ENCODE measurements at regions not wholly inside any gene's neighbourhood (a gene's known extent, or its start where the extent isn't known, plus 50 kb on each side); places are given as distances from the start of the nearest gene placed in this dataset.

GRCh38 chr1:118338936-118339335 lies 153.9 kb upstream of the SPAG17 start:
- ATAC-seq (ENCODE audit: insufficient read depth, low read depth) (no peak), DNase-seq (no peak)
- Histone ChIP-seq H3K4me1 (ENCODE audit: insufficient read depth, low read length) (no peaks in the 10 kb centered on the region), H3K36me3 (ENCODE audit: insufficient read depth, low read length) (no peaks in the 10 kb centered on the region), H3K79me2 (ENCODE audit: insufficient read depth, low read length) (no peaks in the 10 kb centered on the region), H4K20me1 (ENCODE audit: insufficient read depth, low read length) (no peaks in the 10 kb centered on the region), H3K9me3 (ENCODE audit: insufficient read depth, low read length, severe bottlenecking) (no peaks in the 10 kb centered on the region), H3K4me3 (ENCODE audit: low read depth in 1 of 2, low read length in 2 of 2) (no peak overlapping the region), H3K9ac (ENCODE audit: low read depth, low read length) (no peak overlapping the region), H3K27ac (ENCODE audit: low read length) (no peak overlapping the region), H3K27me3 (ENCODE audit: insufficient read depth, low read length, poor library complexity) (no peaks in the 10 kb centered on the region), H3K4me2 (ENCODE audit: insufficient read depth, low read length) (no peak overlapping the region), H2AFZ (ENCODE audit: low read depth, low read length) (no peak overlapping the region)
- TF ChIP-seq CTCF (IDR thresholded peaks at IDR 0.05; ENCODE audit: borderline replicate concordance, extremely low read depth, low read length, poor library complexity, severe bottlenecking) (no peak), EZH2 (IDR thresholded peaks at IDR 0.05; ENCODE audit: borderline replicate concordance, low read depth, low read length, severe bottlenecking) (no peak)

- H3K4me1 ChIP-seq (ENCODE audit: insufficient read depth, low read length) = no peaks in the 10 kb centered on the region
- DNase-seq (no peak), ATAC-seq (ENCODE audit: insufficient read depth, low read depth) (no peak)
- H3K27me3 ChIP-seq (ENCODE audit: insufficient read depth, low read length, poor library complexity) = no peaks in the 10 kb centered on the region
- no peak overlapping the region for H2AFZ ChIP-seq (ENCODE audit: low read depth, low read length)
- H3K4me2 ChIP-seq (ENCODE audit: insufficient read depth, low read length) = no peak overlapping the region
- H3K36me3 ChIP-seq (ENCODE audit: insufficient read depth, low read length) = no peaks in the 10 kb centered on the region
- TF ChIP-seq CTCF (IDR thresholded peaks at IDR 0.05; ENCODE audit: borderline replicate concordance, extremely low read depth, low read length, poor library complexity, severe bottlenecking) (no peak), EZH2 (IDR thresholded peaks at IDR 0.05; ENCODE audit: borderline replicate concordance, low read depth, low read length, severe bottlenecking) (no peak)
- H3K9me3 ChIP-seq (ENCODE audit: insufficient read depth, low read length, severe bottlenecking) = no peaks in the 10 kb centered on the region
- no peaks in the 10 kb centered on the region for H3K79me2 ChIP-seq (ENCODE audit: insufficient read depth, low read length)
- H3K9ac ChIP-seq (ENCODE audit: low read depth, low read length) = no peak overlapping the region
- H4K20me1 ChIP-seq (ENCODE audit: insufficient read depth, low read length) = no peaks in the 10 kb centered on the region
- H3K4me3 ChIP-seq (ENCODE audit: low read depth in 1 of 2, low read length in 2 of 2) = no peak overlapping the region
- no peak overlapping the region for H3K27ac ChIP-seq (ENCODE audit: low read length)
Observed at GRCh38 chr1:118337346-118337745, 152.3 kb upstream of the SPAG17 start.

GRCh38 chr1:118335331-118335732 lies 150.3 kb upstream of the SPAG17 start:
- Histone ChIP-seq H3K4me2 (ENCODE audit: insufficient read depth, low read length) (no peak overlapping the region), H3K36me3 (ENCODE audit: insufficient read depth, low read length) (no peaks in the 10 kb centered on the region), H3K27me3 (ENCODE audit: insufficient read depth, low read length, poor library complexity) (no peaks in the 10 kb centered on the region), H3K79me2 (ENCODE audit: insufficient read depth, low read length) (no peaks in the 10 kb centered on the region), H3K4me1 (ENCODE audit: insufficient read depth, low read length) (no peaks in the 10 kb centered on the region), H3K27ac (ENCODE audit: low read length) (no peak overlapping the region), H3K4me3 (ENCODE audit: low read depth in 1 of 2, low read length in 2 of 2) (no peak overlapping the region), H3K9ac (ENCODE audit: low read depth, low read length) (no peak overlapping the region), H4K20me1 (ENCODE audit: insufficient read depth, low read length) (no peaks in the 10 kb centered on the region), H2AFZ (ENCODE audit: low read depth, low read length) (no peak overlapping the region), H3K9me3 (ENCODE audit: insufficient read depth, low read length, severe bottlenecking) (no peaks in the 10 kb centered on the region)
- TF ChIP-seq EZH2 (IDR thresholded peaks at IDR 0.05; ENCODE audit: borderline replicate concordance, low read depth, low read length, severe bottlenecking) = no peak
- no peak for TF ChIP-seq CTCF (IDR thresholded peaks at IDR 0.05; ENCODE audit: borderline replicate concordance, extremely low read depth, low read length, poor library complexity, severe bottlenecking)
- DNase-seq (no peak), ATAC-seq (ENCODE audit: insufficient read depth, low read depth) (no peak)

GRCh38 chr1:118334506-118334905 lies 149.5 kb upstream of the SPAG17 start:
- Histone ChIP-seq H3K9ac (ENCODE audit: low read depth, low read length) (no peak overlapping the region), H3K79me2 (ENCODE audit: insufficient read depth, low read length) (no peaks in the 10 kb centered on the region), H3K4me3 (ENCODE audit: low read depth in 1 of 2, low read length in 2 of 2) (no peak overlapping the region), H3K27ac (ENCODE audit: low read length) (no peak overlapping the region), H4K20me1 (ENCODE audit: insufficient read depth, low read length) (no peaks in the 10 kb centered on the region), H3K27me3 (ENCODE audit: insufficient read depth, low read length, poor library complexity) (no peaks in the 10 kb centered on the region), H3K4me1 (ENCODE audit: insufficient read depth, low read length) (no peaks in the 10 kb centered on the region), H3K36me3 (ENCODE audit: insufficient read depth, low read length) (no peaks in the 10 kb centered on the region), H3K9me3 (ENCODE audit: insufficient read depth, low read length, severe bottlenecking) (no peaks in the 10 kb centered on the region), H2AFZ (ENCODE audit: low read depth, low read length) (no peak overlapping the region), H3K4me2 (ENCODE audit: insufficient read depth, low read length) (no peak overlapping the region)
- ATAC-seq (ENCODE audit: insufficient read depth, low read depth) (no peak), DNase-seq (no peak)
- TF ChIP-seq EZH2 (IDR thresholded peaks at IDR 0.05; ENCODE audit: borderline replicate concordance, low read depth, low read length, severe bottlenecking) = no peak
- TF ChIP-seq CTCF (IDR thresholded peaks at IDR 0.05; ENCODE audit: borderline replicate concordance, extremely low read depth, low read length, poor library complexity, severe bottlenecking) = no peak

All from DND-41 (cell line).